ENCODE measurements at regions not wholly inside any gene's neighbourhood (a gene's known extent, or its start where the extent isn't known, plus 50 kb on each side); places are given as distances from the start of the nearest gene placed in this dataset.
"Not testable (repeated sequence)": the region's sequence is repeated elsewhere in the genome, so short reads cannot be mapped to it uniquely, and the experiment has no call there.

- not testable (repeated sequence) for H3K36me3 ChIP-seq (ENCODE audit: low read depth); H3K4me1 ChIP-seq (ENCODE audit: insufficient read depth, poor library complexity, severe bottlenecking); DNase-seq (ENCODE audit: low spot score); H3K9me3 ChIP-seq (ENCODE audit: severe bottlenecking); H3K27me3 ChIP-seq (ENCODE audit: insufficient read depth, poor library complexity, severe bottlenecking)
- peak overlapping the region; percentile 38 for H3K4me3 ChIP-seq (ENCODE audit: severe bottlenecking)
- peak overlapping the region; percentile 62 for H3K27ac ChIP-seq (ENCODE audit: poor library complexity, severe bottlenecking)
- ATAC-seq (ENCODE audit: low read depth) = peak; percentile 36; the same call in 2 of the 3 replicates
Measured at GRCh38 chr18:976393-977128, 71.9 kb downstream of the ADCYAP1 start.

GRCh38 chr18:977327-977726 is 72.7 kb downstream of the ADCYAP1 start:
- H3K4me1 ChIP-seq (ENCODE audit: insufficient read depth, poor library complexity, severe bottlenecking); H3K27me3 ChIP-seq (ENCODE audit: insufficient read depth, poor library complexity, severe bottlenecking); H3K36me3 ChIP-seq (ENCODE audit: low read depth); H3K9me3 ChIP-seq (ENCODE audit: severe bottlenecking); ATAC-seq (ENCODE audit: low read depth); DNase-seq (ENCODE audit: low spot score): not testable (repeated sequence)
- Histone ChIP-seq H3K4me3 (ENCODE audit: severe bottlenecking) (peak overlapping the region; percentile 38), H3K27ac (ENCODE audit: poor library complexity, severe bottlenecking) (peak overlapping the region; percentile 62)

- H3K4me3 ChIP-seq (ENCODE audit: severe bottlenecking); H3K27me3 ChIP-seq (ENCODE audit: insufficient read depth, poor library complexity, severe bottlenecking); H3K9me3 ChIP-seq (ENCODE audit: severe bottlenecking); H3K4me1 ChIP-seq (ENCODE audit: insufficient read depth, poor library complexity, severe bottlenecking); H3K36me3 ChIP-seq (ENCODE audit: low read depth); DNase-seq (ENCODE audit: low spot score); ATAC-seq (ENCODE audit: low read depth): not testable (repeated sequence)
- peak overlapping the region; percentile 62 for H3K27ac ChIP-seq (ENCODE audit: poor library complexity, severe bottlenecking)
Measured at GRCh38 chr18:977732-978131, 73.1 kb downstream of the ADCYAP1 start.

GRCh38 chr18:980586-980985 is 75.9 kb downstream of the ADCYAP1 start:
- DNase-seq (ENCODE audit: low spot score) = no peak
- H3K36me3 ChIP-seq (ENCODE audit: low read depth) = no peaks in the 10 kb centered on the region
- no peak overlapping the region for H3K27ac ChIP-seq (ENCODE audit: poor library complexity, severe bottlenecking)
- H3K27me3 ChIP-seq (ENCODE audit: insufficient read depth, poor library complexity, severe bottlenecking) = no peaks in the 10 kb centered on the region
- TF ChIP-seq CTCF (IDR thresholded peaks at IDR 0.05; ENCODE audit: poor library complexity, severe bottlenecking) = no peak
- no peaks in the 10 kb centered on the region for H3K4me1 ChIP-seq (ENCODE audit: insufficient read depth, poor library complexity, severe bottlenecking)
- peaks cover 1% of the 10 kb centered on the region for H3K9me3 ChIP-seq (ENCODE audit: severe bottlenecking)
- H3K4me3 ChIP-seq (ENCODE audit: severe bottlenecking) = no peak overlapping the region
- ATAC-seq (ENCODE audit: low read depth) = no peak

GRCh38 chr18:984004-984403 is 79.3 kb downstream of the ADCYAP1 start:
- Histone ChIP-seq H3K36me3 (ENCODE audit: low read depth) (no peaks in the 10 kb centered on the region), H3K4me1 (ENCODE audit: insufficient read depth, poor library complexity, severe bottlenecking) (peaks cover 9% of the 10 kb centered on the region), H3K27ac (ENCODE audit: poor library complexity, severe bottlenecking) (no peak overlapping the region), H3K27me3 (ENCODE audit: insufficient read depth, poor library complexity, severe bottlenecking) (no peaks in the 10 kb centered on the region), H3K4me3 (ENCODE audit: severe bottlenecking) (no peak overlapping the region), H3K9me3 (ENCODE audit: severe bottlenecking) (no peaks in the 10 kb centered on the region)
- ATAC-seq (ENCODE audit: low read depth) (no peak), DNase-seq (ENCODE audit: low spot score) (no peak)
- TF ChIP-seq CTCF (IDR thresholded peaks at IDR 0.05; ENCODE audit: poor library complexity, severe bottlenecking) = no peak

- Histone ChIP-seq H3K27me3 (ENCODE audit: insufficient read depth, poor library complexity, severe bottlenecking) (no peaks in the 10 kb centered on the region), H3K4me1 (ENCODE audit: insufficient read depth, poor library complexity, severe bottlenecking) (peaks cover 9% of the 10 kb centered on the region), H3K4me3 (ENCODE audit: severe bottlenecking) (no peak overlapping the region), H3K9me3 (ENCODE audit: severe bottlenecking) (peaks cover 2% of the 10 kb centered on the region), H3K36me3 (ENCODE audit: low read depth) (no peaks in the 10 kb centered on the region), H3K27ac (ENCODE audit: poor library complexity, severe bottlenecking) (no peak overlapping the region)
- TF ChIP-seq CTCF (IDR thresholded peaks at IDR 0.05; ENCODE audit: poor library complexity, severe bottlenecking) = no peak
- ATAC-seq (ENCODE audit: low read depth) (no peak), DNase-seq (ENCODE audit: low spot score) (no peak)
Measured at GRCh38 chr18:985212-985661, 80.6 kb downstream of the ADCYAP1 start.
